NCI-H1694 treated with DMSO at 0.1 percent for 48 hours (cell line): ENCODE measurements at regions not wholly inside any gene's neighbourhood (a gene's known extent, or its start where the extent isn't known, plus 50 kb on each side); places are given as distances from the start of the nearest gene placed in this dataset.
"Not testable (repeated sequence)": the region's sequence is repeated elsewhere in the genome, so short reads cannot be mapped to it uniquely, and the experiment has no call there.

Experiments used
- DNase-seq: peaks from one replicate; lab custom pipeline; 2025; lab: John Stamatoyannopoulos, UW

GRCh38 chr6:167408235-167408869 lies 83.5 kb downstream of the TTLL2 start:
- DNase-seq: no peak

GRCh38 chr6:167409079-167409478 lies 84.2 kb downstream of the TTLL2 start:
- no peak for DNase-seq

GRCh38 chr6:167409694-167410093 lies 84.8 kb downstream of the TTLL2 start:
- DNase-seq: no peak

GRCh38 chr6:167410462-167410861 lies 85.6 kb downstream of the TTLL2 start:
- DNase-seq: no peak

- no peak for DNase-seq
These were observed 87.6 kb downstream of the TTLL2 start for GRCh38 chr6:167412506-167412905.

GRCh38 chr6:167415441-167415961 lies 90.6 kb downstream of the TTLL2 start:
- DNase-seq: no peak

- peak; percentile 89 for DNase-seq
These were observed 92.0 kb downstream of the TTLL2 start for GRCh38 chr6:167416676-167417430.

- no peak for DNase-seq
These were observed 95.3 kb downstream of the TTLL2 start for GRCh38 chr6:167420177-167420576.

- DNase-seq: no peak
These were observed 96.2 kb downstream of the TTLL2 start for GRCh38 chr6:167420858-167421766.

- DNase-seq: not testable (repeated sequence)
These were observed 97.1 kb downstream of the TTLL2 start for GRCh38 chr6:167421944-167422343.

- DNase-seq: no peak
These were observed 98.0 kb downstream of the TTLL2 start for GRCh38 chr6:167422934-167423333.

GRCh38 chr6:167424060-167424673 lies 99.3 kb downstream of the TTLL2 start:
- no peak for DNase-seq

- DNase-seq: no peak
These were observed 99.8 kb downstream of the TTLL2 start for GRCh38 chr6:167424700-167425099.

- DNase-seq: no peak
These were observed 101.2 kb downstream of the TTLL2 start for GRCh38 chr6:167426084-167426483.

- no peak for DNase-seq
These were observed 101.8 kb downstream of the TTLL2 start for GRCh38 chr6:167426651-167427050.

- no peak for DNase-seq
These were observed 103.9 kb downstream of the TTLL2 start for GRCh38 chr6:167428664-167429333.

GRCh38 chr6:167429353-167429752 lies 104.5 kb downstream of the TTLL2 start:
- no peak for DNase-seq

- no peak for DNase-seq
These were observed 110.4 kb downstream of the TTLL2 start for GRCh38 chr6:167435209-167435728.

- no peak for DNase-seq
These were observed 113.1 kb downstream of the TTLL2 start for GRCh38 chr6:167437888-167438484.

GRCh38 chr6:167441715-167442206 lies 116.9 kb downstream of the TTLL2 start:
- no peak for DNase-seq

GRCh38 chr6:167442245-167442644 lies 117.4 kb downstream of the TTLL2 start:
- no peak for DNase-seq
